ENCODE measurements at regions not wholly inside any gene's neighbourhood (a gene's known extent, or its start where the extent isn't known, plus 50 kb on each side); places are given as distances from the start of the nearest gene placed in this dataset.

- TF ChIP-seq, protein P1, sequence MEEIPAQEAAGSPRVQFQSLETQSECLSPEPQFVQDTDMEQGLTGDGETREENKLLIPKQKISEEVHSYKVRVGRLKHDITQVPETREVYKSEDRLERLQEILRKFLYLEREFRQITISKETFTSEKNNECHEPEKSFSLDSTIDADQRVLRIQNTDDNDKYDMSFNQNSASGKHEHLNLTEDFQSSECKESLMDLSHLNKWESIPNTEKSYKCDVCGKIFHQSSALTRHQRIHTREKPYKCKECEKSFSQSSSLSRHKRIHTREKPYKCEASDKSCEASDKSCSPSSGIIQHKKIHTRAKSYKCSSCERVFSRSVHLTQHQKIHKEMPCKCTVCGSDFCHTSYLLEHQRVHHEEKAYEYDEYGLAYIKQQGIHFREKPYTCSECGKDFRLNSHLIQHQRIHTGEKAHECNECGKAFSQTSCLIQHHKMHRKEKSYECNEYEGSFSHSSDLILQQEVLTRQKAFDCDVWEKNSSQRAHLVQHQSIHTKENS (CRISPR knock-in tag; IDR thresholded peaks at IDR 0.05), result no peak
- TF ChIP-seq BCOR (IDR thresholded peaks at IDR 0.05), result peak; percentile 83; the same call in 1 of the 2 replicates
- TF ChIP-seq ZBTB34 (CRISPR knock-in tag; IDR thresholded peaks at IDR 0.05), result no peak
- TF ChIP-seq KDM2B (CRISPR knock-in tag; IDR thresholded peaks at IDR 0.05), result no peak
- TF ChIP-seq SMAD1 (IDR thresholded peaks at IDR 0.05; ENCODE audit: low read depth, low read length, partially characterized antibody), result no peak
- TF ChIP-seq CTBP1 (IDR thresholded peaks at IDR 0.05; ENCODE audit: borderline replicate concordance), result peak; percentile 92; the same call in 1 of the 2 replicates
- TF ChIP-seq ELK1 (CRISPR knock-in tag; IDR thresholded peaks at IDR 0.05), result no peak
- no peak for TF ChIP-seq ZNF232 (CRISPR knock-in tag; IDR thresholded peaks at IDR 0.05)
- no peak; the same call in 1 of the 2 replicates for TF ChIP-seq ELF2 (CRISPR knock-in tag; IDR thresholded peaks at IDR 0.05)
- TF ChIP-seq RHOXF2B (CRISPR knock-in tag; conservative IDR thresholded peaks at IDR 0.05), result no peak; the same call in 1 of the 2 replicates
- no peak for TF ChIP-seq HLTF (IDR thresholded peaks at IDR 0.05)
- TF ChIP-seq MEF2A (IDR thresholded peaks at IDR 0.05; ENCODE audit: control insufficient read depth, low read depth, low read length), result peak; percentile 77; the same call in 1 of the 2 replicates
- peak; percentile 78 for TF ChIP-seq EP400 (IDR thresholded peaks at IDR 0.05)
- TF ChIP-seq, protein P2, sequence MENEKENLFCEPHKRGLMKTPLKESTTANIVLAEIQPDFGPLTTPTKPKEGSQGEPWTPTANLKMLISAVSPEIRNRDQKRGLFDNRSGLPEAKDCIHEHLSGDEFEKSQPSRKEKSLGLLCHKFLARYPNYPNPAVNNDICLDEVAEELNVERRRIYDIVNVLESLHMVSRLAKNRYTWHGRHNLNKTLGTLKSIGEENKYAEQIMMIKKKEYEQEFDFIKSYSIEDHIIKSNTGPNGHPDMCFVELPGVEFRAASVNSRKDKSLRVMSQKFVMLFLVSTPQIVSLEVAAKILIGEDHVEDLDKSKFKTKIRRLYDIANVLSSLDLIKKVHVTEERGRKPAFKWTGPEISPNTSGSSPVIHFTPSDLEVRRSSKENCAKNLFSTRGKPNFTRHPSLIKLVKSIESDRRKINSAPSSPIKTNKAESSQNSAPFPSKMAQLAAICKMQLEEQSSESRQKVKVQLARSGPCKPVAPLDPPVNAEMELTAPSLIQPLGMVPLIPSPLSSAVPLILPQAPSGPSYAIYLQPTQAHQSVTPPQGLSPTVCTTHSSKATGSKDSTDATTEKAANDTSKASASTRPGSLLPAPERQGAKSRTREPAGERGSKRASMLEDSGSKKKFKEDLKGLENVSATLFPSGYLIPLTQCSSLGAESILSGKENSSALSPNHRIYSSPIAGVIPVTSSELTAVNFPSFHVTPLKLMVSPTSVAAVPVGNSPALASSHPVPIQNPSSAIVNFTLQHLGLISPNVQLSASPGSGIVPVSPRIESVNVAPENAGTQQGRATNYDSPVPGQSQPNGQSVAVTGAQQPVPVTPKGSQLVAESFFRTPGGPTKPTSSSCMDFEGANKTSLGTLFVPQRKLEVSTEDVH (IDR thresholded peaks at IDR 0.05; ENCODE audit: low read depth, partially characterized antibody), result no peak
- peak; percentile 40; the same call in 1 of the 2 replicates for TF ChIP-seq TOE1 (IDR thresholded peaks at IDR 0.05; ENCODE audit: borderline replicate concordance)
- no peak for TF ChIP-seq TOE1 (CRISPR knock-in tag; IDR thresholded peaks at IDR 0.05; ENCODE audit: borderline replicate concordance, low read depth)
- TF ChIP-seq ADNP (tag; IDR thresholded peaks at IDR 0.05), result no peak
- TF ChIP-seq, protein P3, sequence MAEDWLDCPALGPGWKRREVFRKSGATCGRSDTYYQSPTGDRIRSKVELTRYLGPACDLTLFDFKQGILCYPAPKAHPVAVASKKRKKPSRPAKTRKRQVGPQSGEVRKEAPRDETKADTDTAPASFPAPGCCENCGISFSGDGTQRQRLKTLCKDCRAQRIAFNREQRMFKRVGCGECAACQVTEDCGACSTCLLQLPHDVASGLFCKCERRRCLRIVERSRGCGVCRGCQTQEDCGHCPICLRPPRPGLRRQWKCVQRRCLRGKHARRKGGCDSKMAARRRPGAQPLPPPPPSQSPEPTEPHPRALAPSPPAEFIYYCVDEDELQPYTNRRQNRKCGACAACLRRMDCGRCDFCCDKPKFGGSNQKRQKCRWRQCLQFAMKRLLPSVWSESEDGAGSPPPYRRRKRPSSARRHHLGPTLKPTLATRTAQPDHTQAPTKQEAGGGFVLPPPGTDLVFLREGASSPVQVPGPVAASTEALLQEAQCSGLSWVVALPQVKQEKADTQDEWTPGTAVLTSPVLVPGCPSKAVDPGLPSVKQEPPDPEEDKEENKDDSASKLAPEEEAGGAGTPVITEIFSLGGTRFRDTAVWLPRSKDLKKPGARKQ (CRISPR knock-in tag; IDR thresholded peaks at IDR 0.05), result no peak
- TF ChIP-seq ESRRB (CRISPR knock-in tag; IDR thresholded peaks at IDR 0.05; ENCODE audit: borderline replicate concordance), result no peak
- peak; percentile 82; the same call in 1 of the 2 replicates for TF ChIP-seq NBN (IDR thresholded peaks at IDR 0.05; ENCODE audit: low read depth)
Observed at GRCh38 chr1:45266151-45266801, 59.9 kb upstream of the ZSWIM5 start (continued).

Measured in K562 (cell line).